ENCODE measurements at regions not wholly inside any gene's neighbourhood (a gene's known extent, or its start where the extent isn't known, plus 50 kb on each side); places are given as distances from the start of the nearest gene placed in this dataset.
"Not testable (repeated sequence)": the region's sequence is repeated elsewhere in the genome, so short reads cannot be mapped to it uniquely, and the experiment has no call there.

DNA sequence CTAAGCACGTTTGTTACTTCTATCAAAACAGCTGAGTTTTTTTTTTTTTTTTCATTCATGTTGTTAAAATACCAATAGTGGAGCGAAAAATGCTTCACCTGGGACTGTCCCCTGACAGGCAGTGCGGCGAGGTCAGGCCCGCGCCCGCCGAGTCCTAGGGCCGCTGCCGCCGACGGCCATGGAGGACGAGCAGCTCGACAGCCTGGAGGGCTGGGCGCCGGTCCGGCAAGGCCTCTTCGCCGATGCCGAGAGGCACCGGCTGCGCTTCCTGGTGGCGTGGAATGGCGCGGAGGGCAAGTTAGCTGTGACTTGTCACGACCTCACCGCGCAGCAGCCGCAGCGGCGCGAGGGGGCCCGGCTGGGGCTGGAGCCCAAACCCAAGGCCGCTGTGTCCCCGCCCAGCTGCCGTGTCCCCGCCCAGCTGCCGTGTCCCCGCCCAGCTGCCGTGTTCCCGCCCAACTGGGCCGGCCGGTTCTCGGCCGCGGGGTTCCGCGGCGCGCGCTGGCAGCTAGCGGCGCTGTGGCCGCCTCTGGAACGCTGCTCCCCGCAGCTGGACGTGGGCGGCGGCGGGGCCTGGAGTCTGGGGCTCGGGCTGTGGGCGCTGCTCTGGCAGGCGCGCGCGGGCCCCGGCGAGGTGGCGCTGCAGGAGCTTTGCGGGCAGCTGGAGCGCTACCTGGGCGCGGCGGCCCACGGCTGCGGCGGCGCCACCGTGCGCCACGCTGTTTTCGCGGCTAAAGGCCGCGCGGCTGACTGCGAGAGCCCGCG, 56.7 kb upstream of the GOLGA8R start:
- not testable (repeated sequence) for H3K4me1 ChIP-seq, H3K36me3 ChIP-seq, H3K9me3 ChIP-seq, H3K27me3 ChIP-seq
- peak in 2 of 3 donors; percentile 45 to 66 for DNase-seq
- peak overlapping the region; percentile 53 to 71 (median 56) for H3K4me3 ChIP-seq
- peak overlapping the region; percentile 71 to 87 (median 78) for H3K27ac ChIP-seq

DNA sequence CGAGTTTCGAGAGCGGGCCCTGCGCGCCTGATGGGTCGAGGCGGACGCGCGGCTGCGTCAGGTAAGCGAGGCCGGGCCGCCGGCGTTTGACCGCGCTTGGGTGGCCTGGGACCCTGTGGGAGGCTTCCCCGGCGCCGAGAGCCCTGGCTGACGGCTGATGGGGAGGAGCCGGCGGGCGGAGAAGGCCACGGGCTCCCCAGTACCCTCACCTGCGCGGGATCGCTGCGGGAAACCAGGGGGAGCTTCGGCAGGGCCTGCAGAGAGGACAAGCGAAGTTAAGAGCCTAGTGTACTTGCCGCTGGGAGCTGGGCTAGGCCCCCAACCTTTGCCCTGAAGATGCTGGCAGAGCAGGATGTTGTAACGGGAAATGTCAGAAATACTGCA, 57.3 kb upstream of the GOLGA8R start:
- not testable (repeated sequence) for DNase-seq, H3K4me1 ChIP-seq, H3K9me3 ChIP-seq, H3K27me3 ChIP-seq, H3K36me3 ChIP-seq
- Histone ChIP-seq H3K4me3 (peak overlapping the region; percentile 53 to 71 (median 56)), H3K27ac (peak overlapping the region; percentile 71 to 87 (median 78))

GRCh38 chr15:30471817-30472551, 57.9 kb upstream of the GOLGA8R start:
- not testable (repeated sequence) for DNase-seq

GRCh38 chr15:30484887-30485286, 67.0 kb upstream of the GOLGA8Q start:
- H3K27ac ChIP-seq, H3K4me3 ChIP-seq, H3K36me3 ChIP-seq, H3K27me3 ChIP-seq, H3K4me1 ChIP-seq, H3K9me3 ChIP-seq, DNase-seq: not testable (repeated sequence)

More at GRCh38 chr15:30471817-30472551, 57.9 kb upstream of the GOLGA8R start:
- not testable (repeated sequence) for H3K4me1 ChIP-seq, H3K27me3 ChIP-seq, H3K9me3 ChIP-seq, H3K27ac ChIP-seq, H3K4me3 ChIP-seq, H3K36me3 ChIP-seq

- H3K9me3 ChIP-seq, DNase-seq, H3K4me3 ChIP-seq, H3K27ac ChIP-seq, H3K27me3 ChIP-seq, H3K4me1 ChIP-seq, H3K36me3 ChIP-seq: not testable (repeated sequence)
Observed at GRCh38 chr15:30489237-30489636, 62.6 kb upstream of the GOLGA8Q start.

DNA sequence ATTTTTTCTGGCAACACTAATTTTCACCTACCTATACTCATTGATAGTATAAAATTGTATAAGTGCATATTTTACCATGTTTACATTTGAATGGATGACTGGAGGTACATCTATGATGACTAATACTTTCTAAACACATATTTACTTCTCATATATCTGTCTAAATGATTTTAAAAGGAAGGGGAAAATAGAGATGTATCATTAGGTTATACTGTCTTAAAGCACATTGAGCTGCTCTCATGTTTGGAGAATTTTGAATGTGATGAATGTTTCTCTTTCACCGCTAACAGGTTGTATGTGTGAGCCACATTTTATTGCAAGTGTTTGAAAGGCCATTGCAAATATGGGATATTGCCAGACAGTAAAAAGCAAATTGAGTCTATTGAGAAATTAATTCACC, 61.5 kb upstream of the GOLGA8Q start:
- H3K4me1 ChIP-seq, H3K4me3 ChIP-seq, H3K27ac ChIP-seq, H3K27me3 ChIP-seq, H3K36me3 ChIP-seq, DNase-seq, H3K9me3 ChIP-seq: not testable (repeated sequence)

- H3K4me1 ChIP-seq, H3K27me3 ChIP-seq, H3K4me3 ChIP-seq, H3K27ac ChIP-seq, DNase-seq, H3K9me3 ChIP-seq, H3K36me3 ChIP-seq: not testable (repeated sequence)
Observed at GRCh38 chr15:30493947-30494346, 57.9 kb upstream of the GOLGA8Q start.

DNA sequence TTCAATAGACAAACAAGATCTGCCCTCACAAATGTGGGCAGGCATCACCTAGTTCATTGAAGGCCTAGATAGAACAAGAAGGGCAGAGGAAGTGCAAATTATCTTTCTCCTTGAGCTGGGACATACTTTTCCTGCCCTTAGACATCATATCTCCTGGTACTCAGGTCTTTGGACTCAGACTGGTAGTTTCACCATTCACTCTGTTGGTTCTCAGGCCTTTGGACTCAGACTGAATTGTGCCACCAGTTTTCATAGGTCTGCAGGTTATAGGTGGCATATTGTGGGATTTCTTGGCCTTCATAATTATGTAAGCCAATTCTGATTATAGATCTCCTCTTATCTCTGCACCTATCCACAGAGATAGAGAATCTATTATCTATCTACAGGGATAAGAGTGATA, 54.6 kb upstream of the GOLGA8Q start:
- not testable (repeated sequence) for H3K4me3 ChIP-seq, H3K9me3 ChIP-seq, H3K36me3 ChIP-seq, H3K4me1 ChIP-seq, DNase-seq, H3K27me3 ChIP-seq, H3K27ac ChIP-seq

DNA sequence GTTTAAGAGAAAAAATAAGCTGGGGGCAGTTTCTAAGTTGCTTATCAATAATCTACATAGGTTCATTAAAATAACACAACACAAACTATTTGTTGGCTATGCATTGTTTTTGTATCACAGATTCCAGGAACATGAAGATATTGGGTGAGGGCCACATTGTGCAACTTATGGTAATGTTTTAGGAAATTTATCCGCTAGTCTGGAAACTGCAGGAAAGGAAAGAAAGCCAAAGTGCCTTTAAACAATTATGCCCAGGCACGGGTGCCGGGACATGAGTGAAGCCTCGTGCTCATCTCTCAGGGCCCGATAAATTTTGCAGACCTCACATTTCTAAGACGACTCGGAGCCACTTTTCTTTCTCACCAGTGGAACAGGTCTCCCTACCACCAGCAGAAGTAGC, 52.6 kb upstream of the GOLGA8Q start:
- not testable (repeated sequence) for H3K27ac ChIP-seq, H3K4me1 ChIP-seq, H3K27me3 ChIP-seq, H3K9me3 ChIP-seq, DNase-seq, H3K36me3 ChIP-seq, H3K4me3 ChIP-seq

DNA sequence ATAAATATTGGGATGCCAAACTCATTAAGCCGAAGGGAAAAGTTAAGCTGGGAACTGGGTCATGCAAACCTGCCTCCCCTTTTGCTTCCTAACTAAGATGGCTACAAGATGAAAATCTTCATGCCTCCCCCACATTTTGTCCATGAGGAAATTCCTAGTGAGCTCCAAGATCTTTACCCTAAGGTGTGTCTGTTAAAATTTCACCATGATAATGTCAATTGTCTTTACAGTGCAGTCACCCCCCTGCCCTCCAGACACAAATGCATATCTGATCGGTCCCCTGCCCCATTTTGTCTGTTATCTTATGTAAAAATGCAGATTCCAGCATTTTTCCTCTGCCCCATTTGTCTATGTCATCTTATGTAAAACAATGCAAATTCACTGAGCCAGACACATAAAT, 51.3 kb upstream of the GOLGA8Q start:
- not testable (repeated sequence) for DNase-seq, H3K27me3 ChIP-seq, H3K36me3 ChIP-seq, H3K4me1 ChIP-seq, H3K4me3 ChIP-seq, H3K9me3 ChIP-seq, H3K27ac ChIP-seq

Measured in Peyer's patch (tissue), 4 donors.